OCI-LY7 (cell line): ENCODE measurements at regions not wholly inside any gene's neighbourhood (a gene's known extent, or its start where the extent isn't known, plus 50 kb on each side); places are given as distances from the start of the nearest gene placed in this dataset.

Source experiments
- BruUV-seq: library from RNA; stranded (reverse); fragments of 400-500 nt; replicated peaks from 2 replicates; lab custom pipeline; 2021; lab: Mats Ljungman, UMichigan
- CTCF ChIA-PET: fragments of 300-600 bp; sonication (Branson Sonifier 250); formaldehyde crosslinking; loops from one replicate; lab custom pipeline; 2022; ENCODE audit warnings: antibody characterized with exemption; ENCODE audit not compliant: unreplicated experiment; lab: Charles Lee
- POLR2A ChIA-PET: fragments of 300-600 bp; sonication (Branson Sonifier 250); formaldehyde crosslinking; loops from one replicate; lab custom pipeline; 2022; ENCODE audit warnings: antibody characterized with exemption; lab: Charles Lee
- DNase-seq: peaks from one replicate; pipeline ENCODE4 v3.0.0-alpha.2; 2015; ENCODE audit warnings: low spot score
- H2AFZ ChIP-seq: fragments of 200-600 bp; sonication (generic), shearing (Covaris generic); 2 replicates; pipeline ENCODE4 v1.6.1; 2014; ENCODE audit warnings: mild to moderate bottlenecking, antibody characterized with exemption, low read length, moderate library complexity
- H3K27ac ChIP-seq: fragments of 200-600 bp; sonication (generic); 2 replicates; pipeline ENCODE4 v1.5.1; 2014; ENCODE audit warnings: mixed run types, low read depth, mild to moderate bottlenecking, moderate library complexity, low read length, inconsistent platforms; ENCODE audit not compliant: poor library complexity, severe bottlenecking
- H3K36me3 ChIP-seq: fragments of 200-600 bp; sonication (generic); 2 replicates; pipeline ENCODE4 v1.6.1; 2014; ENCODE audit warnings: mild to moderate bottlenecking, antibody characterized with exemption, low read length, moderate library complexity, mixed read lengths; ENCODE audit not compliant: insufficient read depth
- H3K4me1 ChIP-seq: fragments of 200-600 bp; sonication (generic); 2 replicates; pipeline ENCODE4 v1.5.1; 2014; ENCODE audit warnings: mild to moderate bottlenecking, low read length; ENCODE audit not compliant: insufficient read depth, poor library complexity, severe bottlenecking
- H3K4me2 ChIP-seq: fragments of 200-600 bp; sonication (generic); 2 replicates; pipeline ENCODE4 v1.6.1; 2014; ENCODE audit warnings: mild to moderate bottlenecking, low read length
- H3K4me3 ChIP-seq: fragments of 200-600 bp; sonication (generic); 2 replicates; pipeline ENCODE4 v1.5.1; 2014; ENCODE audit warnings: mild to moderate bottlenecking, low read depth, low read length; ENCODE audit not compliant: poor library complexity, severe bottlenecking
- H3K79me2 ChIP-seq: fragments of 200-600 bp; sonication (generic); 2 replicates; pipeline ENCODE4 v1.6.1; 2016; ENCODE audit warnings: low read depth, mild to moderate bottlenecking, low read length, moderate library complexity, mixed read lengths; ENCODE audit not compliant: insufficient read depth
- H3K9me2 ChIP-seq: fragments of 200-600 bp; sonication (generic); 2 replicates; pipeline ENCODE4 v1.6.1; 2016; ENCODE audit warnings: mild to moderate bottlenecking, low read length, mixed read lengths; ENCODE audit not compliant: insufficient read depth
- H3K9me3 ChIP-seq: fragments of 200-600 bp; sonication (generic); 2 replicates; pipeline ENCODE4 v1.6.1; 2014; ENCODE audit warnings: mild to moderate bottlenecking, mixed run types, low read length, mixed read lengths
- H4K20me1 ChIP-seq: fragments of 200-600 bp; sonication (generic); 2 replicates; pipeline ENCODE4 v1.6.1; 2014; ENCODE audit warnings: mild to moderate bottlenecking, antibody characterized with exemption, low read length, moderate library complexity, mixed read lengths; ENCODE audit not compliant: insufficient read depth
- CTCF ChIP-seq: fragments of 200-600 bp; sonication (generic); conservative IDR thresholded peaks from 2 replicates; pipeline ENCODE4 v1.5.1; 2014; ENCODE audit warnings: mild to moderate bottlenecking, antibody characterized with exemption, low read length, moderate library complexity, mixed read lengths
- EZH2phosphoT487 ChIP-seq: fragments of 200-600 bp; sonication (generic); IDR thresholded peaks from 2 replicates; pipeline ENCODE4 v1.6.1; 2018; ENCODE audit warnings: low read depth, borderline replicate concordance, mild to moderate bottlenecking, mixed run types, antibody characterized with exemption, low read length, moderate library complexity, mixed read lengths
- intact Hi-C: fragments of 100-400 bp; cut with micrococcal nuclease; formaldehyde crosslinking; loops from one replicate; pipeline ENCODE4 v1.10.0; 2022; ENCODE audit not compliant: unreplicated experiment

- ChIA-PET CTCF (no interaction called here), POLR2A (interaction anchor here (0.5 to 1.2 kb wide), 3 partner anchors 9 to 128 kb away, joined by 3 read pairs; no protein-coding TSS in a partner anchor)
- Histone ChIP-seq H4K20me1 (no peaks in the 10 kb centered on the region), H2AFZ (no peak overlapping the region), H3K4me2 (no peak overlapping the region), H3K9me3 (no peaks in the 10 kb centered on the region), H3K79me2 (no peaks in the 10 kb centered on the region), H3K4me3 (no peak overlapping the region), H3K9me2 (no peaks in the 10 kb centered on the region), H3K27ac (no peak overlapping the region), H3K4me1 (no peaks in the 10 kb centered on the region), H3K36me3 (no peaks in the 10 kb centered on the region)
- intact Hi-C loops: no loop called here
- DNase-seq: no peak
- no TSS peak for BruUV-seq
- TF ChIP-seq CTCF: no peak
- no peak for TF ChIP-seq EZH2phosphoT487
These were observed 536.5 kb upstream of the FZD8 start for GRCh38 chr10:36178616-36179015.

GRCh38 chr10:36177071-36177470, 535.0 kb upstream of the FZD8 start:
- Histone ChIP-seq H3K9me3 (no peaks in the 10 kb centered on the region), H3K4me1 (no peaks in the 10 kb centered on the region), H3K4me2 (no peak overlapping the region), H3K9me2 (no peaks in the 10 kb centered on the region), H3K79me2 (no peaks in the 10 kb centered on the region), H3K27ac (no peak overlapping the region), H3K4me3 (no peak overlapping the region), H2AFZ (no peak overlapping the region), H4K20me1 (no peaks in the 10 kb centered on the region), H3K36me3 (no peaks in the 10 kb centered on the region)
- no peak for DNase-seq
- no peak for TF ChIP-seq EZH2phosphoT487
- TF ChIP-seq CTCF: no peak
- intact Hi-C loops: no loop called here
- no TSS peak for BruUV-seq
- ChIA-PET POLR2A (interaction anchor here (0.6 kb wide), 2 partner anchors 26 to 70 kb away, joined by 3 to 4 read pairs; no protein-coding TSS in a partner anchor), CTCF (no interaction called here)

GRCh38 chr10:36175954-36176353, 533.9 kb upstream of the FZD8 start:
- no peak overlapping the region for H3K27ac ChIP-seq
- no peak overlapping the region for H2AFZ ChIP-seq
- CTCF ChIA-PET: no interaction called here
- no peaks in the 10 kb centered on the region for H3K9me2 ChIP-seq
- H3K4me1 ChIP-seq: no peaks in the 10 kb centered on the region
- no peaks in the 10 kb centered on the region for H3K36me3 ChIP-seq
- TF ChIP-seq EZH2phosphoT487 (no peak), CTCF (no peak)
- no TSS peak for BruUV-seq
- DNase-seq: no peak
- no peaks in the 10 kb centered on the region for H3K79me2 ChIP-seq
- no peak overlapping the region for H3K4me3 ChIP-seq
- H4K20me1 ChIP-seq: no peaks in the 10 kb centered on the region
- H3K4me2 ChIP-seq: no peak overlapping the region
- POLR2A ChIA-PET: no interaction called here
- no peaks in the 10 kb centered on the region for H3K9me3 ChIP-seq
- intact Hi-C loops: no loop called here
